Kidney epithelial cell (primary cell): ENCODE measurements at regions not wholly inside any gene's neighbourhood (a gene's known extent, or its start where the extent isn't known, plus 50 kb on each side); places are given as distances from the start of the nearest gene placed in this dataset.

Experiments
- DNase-seq: peaks from one replicate; pipeline ENCODE4 v3.0.0-alpha.2; 2010; ENCODE audit warnings: low read depth
- H3K27me3 ChIP-seq: 2 replicates; pipeline ENCODE4 v1.6.0; 2011; ENCODE audit warnings: low read length; ENCODE audit not compliant: control insufficient read depth, insufficient read depth
- H3K36me3 ChIP-seq: 2 replicates; pipeline ENCODE4 v1.5.1; 2011; ENCODE audit warnings: low read length; ENCODE audit not compliant: control insufficient read depth, insufficient read depth
- H3K4me3 ChIP-seq: 2 replicates; pipeline ENCODE4 v1.5.1; 2011; ENCODE audit warnings: low read depth, mild to moderate bottlenecking, control low read depth, low read length
- CTCF ChIP-seq: IDR thresholded peaks from 2 replicates; pipeline ENCODE4 v1.5.1; 2011; ENCODE audit warnings: mild to moderate bottlenecking, moderate library complexity, low read length, control low read depth, inconsistent platforms; ENCODE audit not compliant: insufficient read depth, poor library complexity, severe bottlenecking

- H3K27me3 ChIP-seq = no peaks in the 10 kb centered on the region
- no peak overlapping the region for H3K4me3 ChIP-seq
- no peak for DNase-seq
- no peaks in the 10 kb centered on the region for H3K36me3 ChIP-seq
- TF ChIP-seq CTCF = no peak
These were observed 893.5 kb upstream of the ZEB2 start for GRCh38 chr2:145413261-145414030.

- Histone ChIP-seq H3K4me3 (no peak overlapping the region), H3K36me3 (no peaks in the 10 kb centered on the region), H3K27me3 (no peaks in the 10 kb centered on the region)
- no peak for DNase-seq
- TF ChIP-seq CTCF = no peak
These were observed 892.2 kb upstream of the ZEB2 start for GRCh38 chr2:145412155-145412554.

GRCh38 chr2:145411493-145411892, 891.6 kb upstream of the ZEB2 start:
- Histone ChIP-seq H3K36me3 (no peaks in the 10 kb centered on the region), H3K4me3 (no peak overlapping the region), H3K27me3 (no peaks in the 10 kb centered on the region)
- TF ChIP-seq CTCF = no peak
- no peak for DNase-seq

GRCh38 chr2:145410086-145410485, 890.2 kb upstream of the ZEB2 start:
- no peak for DNase-seq
- TF ChIP-seq CTCF = no peak
- no peak overlapping the region for H3K4me3 ChIP-seq

GRCh38 chr2:145408980-145409379, 889.1 kb upstream of the ZEB2 start:
- DNase-seq = no peak
- no peak overlapping the region for H3K4me3 ChIP-seq
- no peaks in the 10 kb centered on the region for H3K27me3 ChIP-seq
- no peaks in the 10 kb centered on the region for H3K36me3 ChIP-seq
- no peak for TF ChIP-seq CTCF

More at GRCh38 chr2:145410086-145410485, 890.2 kb upstream of the ZEB2 start:
- Histone ChIP-seq H3K36me3 (no peaks in the 10 kb centered on the region), H3K27me3 (no peaks in the 10 kb centered on the region)

- no peak overlapping the region for H3K4me3 ChIP-seq
- TF ChIP-seq CTCF = no peak
- DNase-seq = no peak
- no peaks in the 10 kb centered on the region for H3K27me3 ChIP-seq
- H3K36me3 ChIP-seq = no peaks in the 10 kb centered on the region
These were observed 884.8 kb upstream of the ZEB2 start for GRCh38 chr2:145404690-145405089.
